ENCODE measurements at regions not wholly inside any gene's neighbourhood (a gene's known extent, or its start where the extent isn't known, plus 50 kb on each side); places are given as distances from the start of the nearest gene placed in this dataset.

DNA sequence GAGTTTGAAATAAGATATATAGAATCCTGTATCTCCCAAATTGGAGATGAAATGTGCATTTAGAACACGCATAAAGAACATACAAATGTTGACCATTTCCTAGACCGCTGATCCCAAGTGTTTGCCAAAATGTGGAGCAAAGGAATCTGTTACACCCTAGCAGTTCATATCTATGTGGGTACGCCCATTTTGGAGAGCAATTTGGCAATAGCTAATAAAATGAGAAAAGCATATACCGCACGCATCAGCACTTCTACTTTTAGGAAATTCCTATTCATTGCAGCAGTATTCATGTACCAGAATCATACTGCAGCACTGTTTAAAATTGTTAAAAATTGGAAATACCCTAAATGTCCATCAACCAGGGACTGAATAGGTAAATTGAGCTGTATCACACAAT, 937.8 kb downstream of the BCL11B start:
- Histone ChIP-seq H3K36me3 (replicated peaks in 1 of 2; ENCODE audit: control insufficient read depth in 1 of 2, insufficient read depth in 2 of 2, low read length in 2 of 2) (no peaks in the 10 kb centered on the region), H3K27me3 (ENCODE audit: control insufficient read depth in 1 of 2, insufficient read depth in 2 of 2, low read length in 2 of 2) (no peaks in the 10 kb centered on the region), H3K4me3 (replicated peaks in 1 of 3; ENCODE audit: insufficient read depth in 1 of 3, low read depth in 2 of 3, low read length in 3 of 3) (no peak overlapping the region), H3K79me2 (ENCODE audit: insufficient read depth, low read length) (no peaks in the 10 kb centered on the region), H2AFZ (ENCODE audit: low read length) (no peak overlapping the region), H3K4me2 (ENCODE audit: low read depth, low read length) (no peak overlapping the region), H4K20me1 (ENCODE audit: insufficient read depth, low read length) (no peaks in the 10 kb centered on the region), H3K4me1 (ENCODE audit: insufficient read depth, low read length) (no peaks in the 10 kb centered on the region), H3K9me3 (ENCODE audit: low read length) (peaks cover 75% of the 10 kb centered on the region), H3K27ac (ENCODE audit: extremely low read length, insufficient read depth, low read length) (no peak overlapping the region), H3K9ac (ENCODE audit: insufficient read depth, low read depth, low read length) (no peak overlapping the region)
- intact Hi-C loops (cut with micrococcal nuclease; ENCODE audit: unreplicated experiment): no loop called here
- WGBS (ENCODE audit: low lambda C conversion rate): 51% methylated on average over 5 of the region's 5 CpGs
- no TSS peak for BruUV-seq (replicated peaks)
- TF ChIP-seq, protein P1, sequence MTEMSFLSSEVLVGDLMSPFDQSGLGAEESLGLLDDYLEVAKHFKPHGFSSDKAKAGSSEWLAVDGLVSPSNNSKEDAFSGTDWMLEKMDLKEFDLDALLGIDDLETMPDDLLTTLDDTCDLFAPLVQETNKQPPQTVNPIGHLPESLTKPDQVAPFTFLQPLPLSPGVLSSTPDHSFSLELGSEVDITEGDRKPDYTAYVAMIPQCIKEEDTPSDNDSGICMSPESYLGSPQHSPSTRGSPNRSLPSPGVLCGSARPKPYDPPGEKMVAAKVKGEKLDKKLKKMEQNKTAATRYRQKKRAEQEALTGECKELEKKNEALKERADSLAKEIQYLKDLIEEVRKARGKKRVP (CRISPR knock-in tag; IDR thresholded peaks at IDR 0.05): no peak
- TF ChIP-seq MAFK (conservative IDR thresholded peaks at IDR 0.05 in 1 of 2, IDR thresholded peaks at IDR 0.05 in 1 of 2; ENCODE audit: low read length in 2 of 2): peak in 1 of 2 experiments; percentile 31; a peak in 2 of 4 replicates
- in situ Hi-C loops (cut with HindIII; ENCODE audit: extremely low pct_ligation_motif_present, low pct_unique_long_range_greater_than_20kb): no loop called here
- ChIA-PET POLR2A (no interaction called here), CTCF (ENCODE audit: low intra/inter-chr PET ratio, low total read pairs) (no interaction called here)
- ATAC-seq: no peak
- no peak for FAIRE-seq
- no peak for DNase-seq (ENCODE audit: low spot score)

DNA sequence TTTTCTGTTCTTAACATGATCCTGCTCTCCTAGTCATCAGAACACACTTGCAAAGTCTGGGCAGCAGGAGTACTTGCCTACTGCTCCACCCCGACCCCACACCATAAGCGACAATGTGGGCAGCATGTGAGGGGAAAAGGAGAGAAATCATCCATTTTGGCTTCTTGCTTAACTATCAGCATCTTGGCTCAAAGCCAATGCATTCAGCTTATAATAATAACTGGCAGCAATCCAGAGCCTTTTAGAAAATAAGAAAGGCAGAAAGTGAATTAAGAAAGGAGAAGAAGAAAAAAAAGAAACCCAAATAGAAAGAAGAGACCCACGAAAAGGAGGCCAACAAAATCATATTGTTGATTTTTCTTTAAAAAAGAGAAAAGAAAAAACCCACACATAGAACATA, 930.8 kb downstream of the BCL11B start:
- no peaks in the 10 kb centered on the region for H4K20me1 ChIP-seq (ENCODE audit: insufficient read depth, low read length)
- H3K9ac ChIP-seq (ENCODE audit: insufficient read depth, low read depth, low read length): no peak overlapping the region
- no peaks in the 10 kb centered on the region for H3K36me3 ChIP-seq (replicated peaks in 1 of 2; ENCODE audit: control insufficient read depth in 1 of 2, insufficient read depth in 2 of 2, low read length in 2 of 2)
- no peak overlapping the region for H2AFZ ChIP-seq (ENCODE audit: low read length)
- DNase-seq (ENCODE audit: low spot score): no peak
- H3K27ac ChIP-seq (ENCODE audit: extremely low read length, insufficient read depth, low read length): no peak overlapping the region
- no peaks in the 10 kb centered on the region for H3K4me1 ChIP-seq (ENCODE audit: insufficient read depth, low read length)
- POLR2A ChIA-PET: no interaction called here
- intact Hi-C loops (cut with micrococcal nuclease; ENCODE audit: unreplicated experiment): no loop called here
- 0% methylated on average over 3 of the region's 3 CpGs for WGBS (ENCODE audit: low lambda C conversion rate)
- in situ Hi-C loops (cut with HindIII; ENCODE audit: extremely low pct_ligation_motif_present, low pct_unique_long_range_greater_than_20kb): no loop called here
- ATAC-seq: no peak
- no peaks in the 10 kb centered on the region for H3K27me3 ChIP-seq (ENCODE audit: control insufficient read depth in 1 of 2, insufficient read depth in 2 of 2, low read length in 2 of 2)
- BruUV-seq (replicated peaks): no TSS peak
- no peaks in the 10 kb centered on the region for H3K79me2 ChIP-seq (ENCODE audit: insufficient read depth, low read length)
- CTCF ChIA-PET (ENCODE audit: low intra/inter-chr PET ratio, low total read pairs): no interaction called here
- H3K4me3 ChIP-seq (replicated peaks in 1 of 3; ENCODE audit: insufficient read depth in 1 of 3, low read depth in 2 of 3, low read length in 3 of 3): no peak overlapping the region
- no peak for FAIRE-seq
- H3K4me2 ChIP-seq (ENCODE audit: low read depth, low read length): no peak overlapping the region
- H3K9me3 ChIP-seq (ENCODE audit: low read length): peaks cover 89% of the 10 kb centered on the region
- TF ChIP-seq MTA1 (CRISPR knock-in tag; IDR thresholded peaks at IDR 0.05; ENCODE audit: borderline replicate concordance): no peak
- TF ChIP-seq, protein P2, sequence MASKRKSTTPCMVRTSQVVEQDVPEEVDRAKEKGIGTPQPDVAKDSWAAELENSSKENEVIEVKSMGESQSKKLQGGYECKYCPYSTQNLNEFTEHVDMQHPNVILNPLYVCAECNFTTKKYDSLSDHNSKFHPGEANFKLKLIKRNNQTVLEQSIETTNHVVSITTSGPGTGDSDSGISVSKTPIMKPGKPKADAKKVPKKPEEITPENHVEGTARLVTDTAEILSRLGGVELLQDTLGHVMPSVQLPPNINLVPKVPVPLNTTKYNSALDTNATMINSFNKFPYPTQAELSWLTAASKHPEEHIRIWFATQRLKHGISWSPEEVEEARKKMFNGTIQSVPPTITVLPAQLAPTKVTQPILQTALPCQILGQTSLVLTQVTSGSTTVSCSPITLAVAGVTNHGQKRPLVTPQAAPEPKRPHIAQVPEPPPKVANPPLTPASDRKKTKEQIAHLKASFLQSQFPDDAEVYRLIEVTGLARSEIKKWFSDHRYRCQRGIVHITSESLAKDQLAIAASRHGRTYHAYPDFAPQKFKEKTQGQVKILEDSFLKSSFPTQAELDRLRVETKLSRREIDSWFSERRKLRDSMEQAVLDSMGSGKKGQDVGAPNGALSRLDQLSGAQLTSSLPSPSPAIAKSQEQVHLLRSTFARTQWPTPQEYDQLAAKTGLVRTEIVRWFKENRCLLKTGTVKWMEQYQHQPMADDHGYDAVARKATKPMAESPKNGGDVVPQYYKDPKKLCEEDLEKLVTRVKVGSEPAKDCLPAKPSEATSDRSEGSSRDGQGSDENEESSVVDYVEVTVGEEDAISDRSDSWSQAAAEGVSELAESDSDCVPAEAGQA (IDR thresholded peaks at IDR 0.05; ENCODE audit: low read depth): no peak
- TF ChIP-seq, protein P2 (CRISPR knock-in tag; IDR thresholded peaks at IDR 0.05; ENCODE audit: borderline replicate concordance): no peak
- no peak for TF ChIP-seq TCF7L2 (IDR thresholded peaks at IDR 0.05; ENCODE audit: low read depth, low read length)
- no peak for TF ChIP-seq ZNF224 (CRISPR knock-in tag; IDR thresholded peaks at IDR 0.05)
- TF ChIP-seq SMARCC2 (IDR thresholded peaks at IDR 0.05): no peak
- TF ChIP-seq CSRNP2 (CRISPR knock-in tag; conservative IDR thresholded peaks at IDR 0.05; ENCODE audit: low read depth): no peak
- TF ChIP-seq, protein P3, sequence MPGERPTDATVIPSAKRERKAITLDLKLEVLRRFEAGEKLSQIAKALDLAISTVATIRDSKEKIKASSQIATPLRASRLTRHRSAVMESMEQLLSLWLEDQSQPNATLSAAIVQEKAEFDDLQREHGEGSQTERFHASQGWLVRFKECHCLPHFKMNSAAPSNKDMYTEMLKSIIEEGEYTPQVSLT (CRISPR knock-in tag; IDR thresholded peaks at IDR 0.05; ENCODE audit: borderline replicate concordance, low read depth): no peak

All from HepG2 (cell line).